HCT116 (cell line): ENCODE measurements at regions not wholly inside any gene's neighbourhood (a gene's known extent, or its start where the extent isn't known, plus 50 kb on each side); places are given as distances from the start of the nearest gene placed in this dataset.

ENCODE experiments used
- ATAC-seq: fragments of 200-7000 bp; cut with Tn5 transposase; 2 replicates; pipeline ENCODE4 v1.9.1; 2020; ENCODE audit warnings: mild to moderate bottlenecking, moderate library complexity
- BruUV-seq: library from RNA; stranded (reverse); fragments of 400-500 nt; replicated peaks from 2 replicates; lab custom pipeline; 2021; lab: Mats Ljungman, UMichigan
- CTCF ChIA-PET: fragments of 300-600 bp; sonication (Branson Sonifier 250); formaldehyde crosslinking; loops from one replicate; lab custom pipeline; 2021; ENCODE audit warnings: antibody characterized with exemption; lab: Charles Lee
- POLR2A ChIA-PET: fragments of 300-600, 350-600 bp; sonication (Branson Sonifier 250); formaldehyde crosslinking; loops from one replicate; lab custom pipeline; 2021; ENCODE audit warnings: antibody characterized with exemption; lab: Charles Lee
- RAD21 ChIA-PET, 2 experiments: fragments of 300-600 bp; sonication (Branson Sonifier 250); formaldehyde crosslinking; loops; one replicate each; lab custom pipeline; 2023; ENCODE audit warnings: low total read pairs in 2 of 2; ENCODE audit not compliant: uncharacterized antibody in 2 of 2, unreplicated experiment in 2 of 2, low non-redundant PET in 1 of 2; lab: Charles Lee
- DNase-seq: peaks from one replicate; pipeline ENCODE4 v3.0.0-alpha.2; 2010; ENCODE audit warnings: low read depth, low spot score
- H2AFZ ChIP-seq: fragments of 200-600 bp; shearing (Covaris generic), sonication (generic); 2 replicates; pipeline ENCODE4 v1.6.1; 2017; ENCODE audit warnings: low read depth, mixed run types, mixed read lengths, antibody characterized with exemption, low read length; ENCODE audit not compliant: poor library complexity, severe bottlenecking
- H3K27ac ChIP-seq: 2 replicates; pipeline ENCODE4 v1.5.1; 2012; ENCODE audit warnings: low read depth, low read length
- H3K27me3 ChIP-seq: fragments of 200-600 bp; sonication (generic); 2 replicates; pipeline ENCODE4 v1.6.1; 2016; ENCODE audit warnings: mixed run types, low read length, mixed read lengths; ENCODE audit not compliant: insufficient read depth
- H3K36me3 ChIP-seq, 2 experiments: fragments of 200-500 bp in 1 of 2; fragments of 200-600 bp in 1 of 2; sonication (Bioruptor generic) in 1 of 2; sonication (generic) in 1 of 2; 2 replicates each; pipeline versions ENCODE4 v1.5.1 to v1.6.1; 2014 to 2016; ENCODE audit warnings: low read length in 2 of 2, inconsistent platforms in 1 of 2, mixed read lengths in 1 of 2, mixed run types in 1 of 2; ENCODE audit not compliant: insufficient read depth in 2 of 2, control insufficient read depth in 1 of 2
- H3K4me1 ChIP-seq, 2 experiments: fragments of 200-600 bp in 1 of 2; sonication (generic) in 1 of 2; 2 replicates each; pipeline versions ENCODE4 v1.5.1 to v1.6.1; 2012 to 2017; ENCODE audit warnings: low read length in 2 of 2, inconsistent platforms in 1 of 2, mild to moderate bottlenecking in 1 of 2, mixed read lengths in 1 of 2, mixed run types in 1 of 2, moderate library complexity in 1 of 2; ENCODE audit not compliant: insufficient read depth in 2 of 2, control insufficient read depth in 1 of 2
- H3K4me2 ChIP-seq: fragments of 200-600 bp; sonication (generic); 2 replicates; pipeline ENCODE4 v1.6.1; 2017; ENCODE audit warnings: mixed run types, low read length, mixed read lengths
- H3K4me3 ChIP-seq, 2 experiments: fragments of 200-600 bp in 1 of 2; sonication (generic) in 1 of 2; replicated peaks in 1 of 2; 2 replicates each; pipeline ENCODE4 v1.5.1; 2011 to 2016; ENCODE audit warnings: low read length in 2 of 2, control low read depth in 1 of 2, low read depth in 1 of 2, mild to moderate bottlenecking in 1 of 2, mixed read lengths in 1 of 2, mixed run types in 1 of 2
- H3K79me2 ChIP-seq: fragments of 200-600 bp; sonication (generic); 2 replicates; pipeline ENCODE4 v1.6.1; 2017; ENCODE audit warnings: mild to moderate bottlenecking, mixed run types, low read length, moderate library complexity, mixed read lengths; ENCODE audit not compliant: insufficient read depth
- H3K9ac ChIP-seq: fragments of 200-600 bp; sonication (generic); 2 replicates; pipeline ENCODE4 v1.6.1; 2016; ENCODE audit warnings: low read length, mixed read lengths
- H3K9me2 ChIP-seq: fragments of 200-600 bp; sonication (generic), shearing (Covaris generic); 2 replicates; pipeline ENCODE4 v1.6.1; 2017; ENCODE audit warnings: mixed run types, mild to moderate bottlenecking, moderate library complexity; ENCODE audit not compliant: insufficient read depth
- H3K9me3 ChIP-seq, 2 experiments: fragments of 200-500 bp in 1 of 2; fragments of 200-600 bp in 1 of 2; sonication (Bioruptor generic) in 1 of 2; sonication (generic) in 1 of 2; 2 replicates each; pipeline ENCODE4 v1.6.1; 2014 to 2017; ENCODE audit warnings: low read length in 2 of 2, mixed read lengths in 2 of 2, inconsistent platforms in 1 of 2, low read depth in 1 of 2, mild to moderate bottlenecking in 1 of 2, mixed run types in 1 of 2, moderate library complexity in 1 of 2; ENCODE audit not compliant: control insufficient read depth in 1 of 2, insufficient read depth in 1 of 2
- H4K20me1 ChIP-seq: fragments of 200-600 bp; sonication (generic), shearing (Covaris generic); 2 replicates; pipeline ENCODE4 v1.6.1; 2017; ENCODE audit warnings: mixed run types, mild to moderate bottlenecking, moderate library complexity; ENCODE audit not compliant: insufficient read depth
- CBX3 ChIP-seq: IDR thresholded peaks from 2 replicates; pipeline ENCODE4 v1.6.1; 2012; ENCODE audit warnings: low read depth
- EGR1 ChIP-seq: IDR thresholded peaks from 2 replicates; pipeline ENCODE4 v1.6.1; 2012; ENCODE audit warnings: low read depth
- EZH2 ChIP-seq: fragments of 200-600 bp; sonication (generic); IDR thresholded peaks from 2 replicates; pipeline ENCODE4 v1.6.1; 2017; ENCODE audit warnings: antibody characterized with exemption, mixed run types
- EZH2phosphoT487 ChIP-seq: fragments of 200-600 bp; IDR thresholded peaks from 2 replicates; pipeline ENCODE4 v1.6.1; 2018; ENCODE audit warnings: antibody characterized with exemption, borderline replicate concordance
- POLR2A ChIP-seq: IDR thresholded peaks from 2 replicates; pipeline ENCODE4 v1.7.0; 2011; ENCODE audit warnings: borderline replicate concordance; ENCODE audit not compliant: insufficient read depth, insufficient read length; ENCODE audit errors: extremely low read depth
- POLR2AphosphoS5 ChIP-seq: IDR thresholded peaks from 2 replicates; pipeline ENCODE4 v1.6.1; 2011; ENCODE audit warnings: mild to moderate bottlenecking, low read depth, low read length, moderate library complexity
- SP1 ChIP-seq: IDR thresholded peaks from 2 replicates; pipeline ENCODE4 v1.6.1; 2012; ENCODE audit warnings: low read depth
- SRF ChIP-seq: IDR thresholded peaks from 2 replicates; pipeline ENCODE4 v1.6.1; 2012; ENCODE audit warnings: low read depth
- TCF7L2 ChIP-seq: IDR thresholded peaks from 2 replicates; pipeline ENCODE4 v1.7.0; 2011; ENCODE audit warnings: borderline replicate concordance, inconsistent platforms; ENCODE audit not compliant: insufficient read depth, insufficient read length; ENCODE audit errors: extremely low read depth
- ZNF274 ChIP-seq: fragments of 200-500 bp; sonication (Bioruptor generic); IDR thresholded peaks from 2 replicates; pipeline ENCODE4 v1.6.1; 2014; ENCODE audit warnings: mild to moderate bottlenecking, low read depth, low read length, inconsistent platforms
- intact Hi-C: fragments of 100-400 bp; cut with micrococcal nuclease; formaldehyde crosslinking; loops from 2 replicates; pipeline ENCODE4 v1.10.0; 2022
- TF ChIP-seq, protein P1 (sequence below): IDR thresholded peaks from 2 replicates; pipeline ENCODE4 v1.6.1; 2012
- TF ChIP-seq, protein P2 (sequence below): IDR thresholded peaks from 2 replicates; pipeline ENCODE4 v1.6.1; 2012
- TF ChIP-seq, protein P3 (sequence below): IDR thresholded peaks from 2 replicates; pipeline ENCODE4 v1.6.1; 2011; ENCODE audit warnings: mild to moderate bottlenecking, low read length, moderate library complexity; ENCODE audit not compliant: insufficient replicate concordance; ENCODE audit errors: extremely low read depth

DNA sequence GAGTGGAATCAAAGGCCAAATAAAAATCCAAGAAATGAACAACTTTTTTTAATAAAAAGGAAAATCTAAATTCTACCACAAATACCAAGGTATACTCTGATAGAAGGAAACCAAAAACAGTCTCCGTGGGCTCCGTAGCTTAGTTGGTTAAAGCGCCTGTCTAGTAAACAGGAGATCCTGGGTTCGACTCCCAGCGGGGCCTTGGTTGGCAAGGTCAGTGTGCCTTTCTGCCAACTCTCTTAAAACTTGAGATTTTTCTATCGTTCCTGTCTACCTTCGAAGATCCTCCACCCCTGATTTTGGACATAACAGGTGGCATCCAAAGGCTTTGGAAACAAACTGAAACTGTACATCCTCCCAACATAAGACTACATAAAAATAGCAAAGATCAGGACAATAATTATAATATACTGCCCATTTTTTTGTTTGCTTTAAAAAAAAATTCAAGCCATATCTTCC is 197.9 kb downstream of the TRIM27 start:
- Histone ChIP-seq H3K4me2 (peak overlapping the region; percentile 63), H4K20me1 (no peaks in the 10 kb centered on the region), H3K9me2 (no peaks in the 10 kb centered on the region), H3K27ac (no peak overlapping the region), H3K27me3 (no peaks in the 10 kb centered on the region), H3K79me2 (no peaks in the 10 kb centered on the region), H3K36me3 (no peaks in the 10 kb centered on the region), H3K4me3 (peak overlapping the region; percentile 28 to 36), H2AFZ (peak overlapping the region; percentile 82), H3K4me1 (peaks cover 15 to 31% of the 10 kb centered on the region in 2 experiments; a peak in 3 of 4 replicates), H3K9ac (no peak overlapping the region), H3K9me3 (no peaks in the 10 kb centered on the region)
- intact Hi-C loops = loop anchor here (2.0 to 10.0 kb wide), 4 partner anchors 69 to 1491 kb away; no protein-coding TSS in a partner anchor
- CTCF ChIA-PET = interaction anchor here (1.4 kb wide), 1 partner anchor 111 kb away, joined by 5 read pairs; no protein-coding TSS in a partner anchor
- POLR2A ChIA-PET = interaction anchor here (0.6 to 1.4 kb wide), 5 partner anchors 17 to 170 kb away, joined by 3 read pairs; no protein-coding TSS in a partner anchor
- RAD21 ChIA-PET = no interaction called here
- ATAC-seq = peak; percentile 71
- no peak for DNase-seq
- BruUV-seq = no TSS peak
- TF ChIP-seq EZH2 (no peak), EZH2phosphoT487 (no peak), CBX3 (peak; percentile 88), SP1 (0 out of 2 replicates have a peak, but pooled peaks have one; percentile 21)
- TF ChIP-seq, protein P1, sequence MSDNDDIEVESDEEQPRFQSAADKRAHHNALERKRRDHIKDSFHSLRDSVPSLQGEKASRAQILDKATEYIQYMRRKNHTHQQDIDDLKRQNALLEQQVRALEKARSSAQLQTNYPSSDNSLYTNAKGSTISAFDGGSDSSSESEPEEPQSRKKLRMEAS = peak; percentile 38
- TF ChIP-seq, protein P2, sequence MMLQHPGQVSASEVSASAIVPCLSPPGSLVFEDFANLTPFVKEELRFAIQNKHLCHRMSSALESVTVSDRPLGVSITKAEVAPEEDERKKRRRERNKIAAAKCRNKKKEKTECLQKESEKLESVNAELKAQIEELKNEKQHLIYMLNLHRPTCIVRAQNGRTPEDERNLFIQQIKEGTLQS = peak; percentile 91

DNA sequence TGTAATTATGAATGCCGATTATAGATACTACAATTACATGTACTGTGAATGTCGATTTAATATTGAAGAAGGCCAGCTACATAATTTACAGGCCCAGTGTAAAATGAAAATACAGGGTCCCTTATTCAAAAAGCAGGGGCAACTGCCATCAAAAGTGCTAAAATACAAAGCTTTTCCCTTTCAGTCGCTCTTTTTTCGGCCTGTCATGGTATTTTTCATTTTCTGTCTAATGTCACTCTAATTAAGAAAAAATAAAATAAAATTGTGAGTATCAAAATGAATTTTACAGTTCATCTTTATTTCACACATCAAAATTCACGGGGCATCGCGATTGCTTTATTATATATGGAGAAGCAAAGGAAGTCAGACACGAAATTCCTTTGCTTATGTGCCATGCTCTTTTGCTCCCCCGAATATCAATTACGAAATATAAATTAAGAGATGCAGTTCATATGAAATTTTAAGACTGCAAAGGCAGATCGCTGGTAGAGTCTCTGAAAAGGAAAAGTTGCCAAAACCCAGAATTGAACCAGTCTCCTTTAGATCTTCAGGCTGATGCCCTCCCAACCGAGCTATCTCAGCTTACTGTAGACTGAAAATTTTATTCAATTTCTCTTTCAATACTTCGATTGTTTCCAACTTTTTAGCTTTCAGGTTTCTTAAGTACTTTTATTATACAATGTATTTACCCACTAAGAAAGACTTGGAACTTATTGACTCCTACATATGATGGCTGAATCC is 197.0 kb downstream of the TRIM27 start:
- Histone ChIP-seq H2AFZ (no peak overlapping the region), H3K4me3 (no peak overlapping the region), H3K9me2 (no peaks in the 10 kb centered on the region), H3K27ac (no peak overlapping the region), H3K9me3 (no peaks in the 10 kb centered on the region), H3K36me3 (no peaks in the 10 kb centered on the region), H4K20me1 (no peaks in the 10 kb centered on the region), H3K4me1 (peaks cover 15 to 31% of the 10 kb centered on the region in 2 experiments; a peak in 3 of 4 replicates), H3K79me2 (no peaks in the 10 kb centered on the region), H3K27me3 (no peaks in the 10 kb centered on the region), H3K4me2 (no peak overlapping the region), H3K9ac (no peak overlapping the region)
- ChIA-PET CTCF (interaction anchor here (2.3 kb wide), 1 partner anchor 112 kb away, joined by 7 read pairs; no protein-coding TSS in a partner anchor), RAD21 (no interaction called here), POLR2A (interaction anchor here (1.3 to 1.7 kb wide), 3 partner anchors 21 to 169 kb away, joined by 3 to 6 read pairs (median 3); no protein-coding TSS in a partner anchor)
- intact Hi-C loops = loop anchor here (5.0 to 10.0 kb wide), 3 partner anchors 119 to 1492 kb away; no protein-coding TSS in a partner anchor
- no TSS peak for BruUV-seq
- DNase-seq = no peak
- no peak for ATAC-seq
- no peak for TF ChIP-seq TCF7L2
- TF ChIP-seq EGR1 = no peak
- TF ChIP-seq SRF = no peak
- no peak for TF ChIP-seq EZH2phosphoT487
- TF ChIP-seq, protein P1 = no peak
- TF ChIP-seq, protein P3, sequence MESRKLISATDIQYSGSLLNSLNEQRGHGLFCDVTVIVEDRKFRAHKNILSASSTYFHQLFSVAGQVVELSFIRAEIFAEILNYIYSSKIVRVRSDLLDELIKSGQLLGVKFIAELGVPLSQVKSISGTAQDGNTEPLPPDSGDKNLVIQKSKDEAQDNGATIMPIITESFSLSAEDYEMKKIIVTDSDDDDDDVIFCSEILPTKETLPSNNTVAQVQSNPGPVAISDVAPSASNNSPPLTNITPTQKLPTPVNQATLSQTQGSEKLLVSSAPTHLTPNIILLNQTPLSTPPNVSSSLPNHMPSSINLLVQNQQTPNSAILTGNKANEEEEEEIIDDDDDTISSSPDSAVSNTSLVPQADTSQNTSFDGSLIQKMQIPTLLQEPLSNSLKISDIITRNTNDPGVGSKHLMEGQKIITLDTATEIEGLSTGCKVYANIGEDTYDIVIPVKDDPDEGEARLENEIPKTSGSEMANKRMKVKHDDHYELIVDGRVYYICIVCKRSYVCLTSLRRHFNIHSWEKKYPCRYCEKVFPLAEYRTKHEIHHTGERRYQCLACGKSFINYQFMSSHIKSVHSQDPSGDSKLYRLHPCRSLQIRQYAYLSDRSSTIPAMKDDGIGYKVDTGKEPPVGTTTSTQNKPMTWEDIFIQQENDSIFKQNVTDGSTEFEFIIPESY = no peak
- TF ChIP-seq SP1 = no peak
- TF ChIP-seq, protein P2 = no peak
- no peak for TF ChIP-seq POLR2AphosphoS5
- no peak for TF ChIP-seq ZNF274
- no peak for TF ChIP-seq POLR2A
